ENCODE measurements at regions not wholly inside any gene's neighbourhood (a gene's known extent, or its start where the extent isn't known, plus 50 kb on each side); places are given as distances from the start of the nearest gene placed in this dataset.
A peak's percentile ranks its signal among the peaks of the same experiment; 100 is the strongest.
"Not testable (repeated sequence)": the region's sequence is repeated elsewhere in the genome, so short reads cannot be mapped to it uniquely, and the experiment has no call there.

- H3K27me3 Mint-ChIP-seq (ENCODE audit: low read depth), result peaks cover 67% of the 10 kb centered on the region
Observed at GRCh38 chr20:64327223-64327549, 71.6 kb downstream of the PCMTD2 start.

GRCh38 chr20:64327550-64328317 lies 72.2 kb downstream of the PCMTD2 start:
- peaks cover 68% of the 10 kb centered on the region for H3K27me3 Mint-ChIP-seq (ENCODE audit: low read depth)
- H3K36me3 Mint-ChIP-seq, POLR2A ChIA-PET, H3K27ac Mint-ChIP-seq, H3K9me3 Mint-ChIP-seq, H3K4me1 Mint-ChIP-seq, H3K4me3 Mint-ChIP-seq, CTCF ChIA-PET: not testable (repeated sequence)
- DNase-seq (ENCODE audit: low spot score) (peak; percentile 63), ATAC-seq (peak; percentile 93)

More at GRCh38 chr20:64327223-64327549, 71.6 kb downstream of the PCMTD2 start:
- H3K9me3 Mint-ChIP-seq, H3K4me3 Mint-ChIP-seq, H3K4me1 Mint-ChIP-seq, POLR2A ChIA-PET, H3K27ac Mint-ChIP-seq, CTCF ChIA-PET, H3K36me3 Mint-ChIP-seq: not testable (repeated sequence)
- DNase-seq (ENCODE audit: low spot score) (peak; percentile 42), ATAC-seq (peak; percentile 3; the same call in 1 of the 2 replicates)

GRCh38 chr20:64328595-64329250 lies 73.2 kb downstream of the PCMTD2 start:
- H3K36me3 Mint-ChIP-seq; ATAC-seq; CTCF ChIA-PET; H3K4me1 Mint-ChIP-seq; H3K27ac Mint-ChIP-seq; DNase-seq (ENCODE audit: low spot score); POLR2A ChIA-PET: not testable (repeated sequence)
- peak overlapping the region; percentile 66 for H3K4me3 Mint-ChIP-seq
- H3K9me3 Mint-ChIP-seq, result peaks cover 15% of the 10 kb centered on the region
- H3K27me3 Mint-ChIP-seq (ENCODE audit: low read depth), result peaks cover 67% of the 10 kb centered on the region

GRCh38 chr20:64332627-64333026 lies 77.1 kb downstream of the PCMTD2 start:
- H3K4me3 Mint-ChIP-seq; POLR2A ChIA-PET; H3K36me3 Mint-ChIP-seq; H3K4me1 Mint-ChIP-seq; CTCF ChIA-PET; H3K27ac Mint-ChIP-seq; DNase-seq (ENCODE audit: low spot score); ATAC-seq: not testable (repeated sequence)
- peaks cover 16% of the 10 kb centered on the region for H3K9me3 Mint-ChIP-seq
- peaks cover 44% of the 10 kb centered on the region for H3K27me3 Mint-ChIP-seq (ENCODE audit: low read depth)

Measured in WTC11 (cell line).